GM23338 (cell line): ENCODE measurements at regions not wholly inside any gene's neighbourhood (a gene's known extent, or its start where the extent isn't known, plus 50 kb on each side); places are given as distances from the start of the nearest gene placed in this dataset.

ENCODE experiments used
- ATAC-seq: fragments of 200-7000 bp; cut with Tn5 transposase; 3 replicates; pipeline ENCODE4 v1.9.1; 2020
- DNase-seq: peaks from one replicate; pipeline ENCODE4 v3.0.0-alpha.2; 2015; ENCODE audit warnings: low spot score
- H2AFZ ChIP-seq: fragments of 200-600 bp; sonication (generic); 2 replicates; pipeline ENCODE4 v1.8.0; 2016; ENCODE audit warnings: antibody characterized with exemption, mild to moderate bottlenecking, moderate library complexity
- H3F3A ChIP-seq: fragments of 200-600 bp; sonication (generic); replicated peaks from 2 replicates; pipeline ENCODE4 v1.8.0; 2017; ENCODE audit warnings: antibody characterized with exemption, mixed run types, low read depth
- H3K27ac ChIP-seq: fragments of 200-600 bp; sonication (generic); 2 replicates; pipeline ENCODE4 v1.6.1; 2016; ENCODE audit warnings: low read depth
- H3K27me3 ChIP-seq: fragments of 200-600 bp; sonication (generic); 2 replicates; pipeline ENCODE4 v1.8.0; 2016; ENCODE audit warnings: mild to moderate bottlenecking, mixed run types, moderate library complexity; ENCODE audit not compliant: insufficient read depth
- H3K36me3 ChIP-seq: fragments of 200-600 bp; sonication (generic); 2 replicates; pipeline ENCODE4 v1.8.0; 2016; ENCODE audit warnings: mild to moderate bottlenecking; ENCODE audit not compliant: insufficient read depth
- H3K4me1 ChIP-seq: fragments of 200-600 bp; sonication (generic); 2 replicates; pipeline ENCODE4 v1.8.0; 2016; ENCODE audit warnings: mild to moderate bottlenecking, moderate library complexity; ENCODE audit not compliant: insufficient read depth
- H3K4me2 ChIP-seq: fragments of 200-600 bp; sonication (generic); 2 replicates; pipeline ENCODE4 v1.7.1; 2017; ENCODE audit warnings: mixed run types
- H3K4me3 ChIP-seq: fragments of 200-600 bp; sonication (generic); 2 replicates; pipeline ENCODE4 v1.6.1; 2016; ENCODE audit warnings: mixed run types
- H3K79me2 ChIP-seq: fragments of 200-600 bp; sonication (generic); replicated peaks from 2 replicates; pipeline ENCODE4 v1.8.0; 2017; ENCODE audit warnings: mild to moderate bottlenecking; ENCODE audit not compliant: insufficient read depth
- H3K9me2 ChIP-seq: fragments of 200-600 bp; sonication (generic); 2 replicates; pipeline ENCODE4 v1.8.0; 2017; ENCODE audit not compliant: insufficient read depth
- H4K20me1 ChIP-seq: fragments of 200-600 bp; sonication (generic); replicated peaks from 2 replicates; pipeline ENCODE4 v1.8.0; 2017; ENCODE audit warnings: mild to moderate bottlenecking; ENCODE audit not compliant: insufficient read depth
- H3K27ac Mint-ChIP-seq: 2 replicates; pipeline ENCODE4 v1.8.0; 2020; ENCODE audit warnings: inconsistent platforms, mild to moderate bottlenecking, moderate library complexity, mixed read lengths
- H3K27me3 Mint-ChIP-seq: 3 replicates; pipeline ENCODE4 v1.8.0; 2022; ENCODE audit warnings: low read depth, mild to moderate bottlenecking, moderate library complexity, mixed read lengths, inconsistent platforms; ENCODE audit not compliant: insufficient read depth, poor library complexity
- H3K36me3 Mint-ChIP-seq: 3 replicates; pipeline ENCODE4 v1.8.0; 2021; ENCODE audit warnings: low read depth, mild to moderate bottlenecking, inconsistent platforms, moderate library complexity, mixed read lengths
- H3K4me1 Mint-ChIP-seq: 3 replicates; pipeline ENCODE4 v1.8.0; 2020; ENCODE audit warnings: mild to moderate bottlenecking, inconsistent platforms, mixed read lengths
- H3K4me3 Mint-ChIP-seq: 3 replicates; pipeline ENCODE4 v1.8.0; 2021; ENCODE audit warnings: moderate library complexity, mild to moderate bottlenecking, inconsistent platforms, mixed read lengths
- H3K9me3 Mint-ChIP-seq: 3 replicates; pipeline ENCODE4 v1.8.0; 2020; ENCODE audit warnings: moderate library complexity, mild to moderate bottlenecking, inconsistent platforms, mixed read lengths
- CREB1 ChIP-seq: fragments of 250-450 bp; sonication (Bioruptor Pico); IDR thresholded peaks from 2 replicates; pipeline ENCODE4 v1.5.0; 2020; ENCODE audit warnings: low read depth, mild to moderate bottlenecking, moderate library complexity
- CTCF ChIP-seq, 2 experiments: fragments of 200-600 bp in 1 of 2; sonication (generic) in 1 of 2; conservative IDR thresholded peaks; 2 replicates each; pipeline versions ENCODE4 v1.5.1 to v1.6.1; 2016 to 2017; ENCODE audit warnings: antibody characterized with exemption in 2 of 2, low read depth in 2 of 2, mild to moderate bottlenecking in 2 of 2, moderate library complexity in 1 of 2
- ETS1 ChIP-seq: IDR thresholded peaks from 2 replicates; pipeline ENCODE4 v1.6.1; 2016; ENCODE audit warnings: antibody characterized with exemption
- EZH2 ChIP-seq: fragments of 200-600 bp; sonication (generic); IDR thresholded peaks from one replicate; pipeline ENCODE4 v1.8.0; 2017; ENCODE audit warnings: antibody characterized with exemption, mild to moderate bottlenecking, low read depth; ENCODE audit not compliant: unreplicated experiment
- EZH2phosphoT487 ChIP-seq: fragments of 200-600 bp; sonication (generic); IDR thresholded peaks from one replicate; pipeline ENCODE4 v1.8.1; 2018; ENCODE audit warnings: antibody characterized with exemption; ENCODE audit not compliant: unreplicated experiment
- JUNB ChIP-seq: IDR thresholded peaks from one replicate; pipeline ENCODE4 v1.6.1; 2016; ENCODE audit warnings: antibody characterized with exemption; ENCODE audit not compliant: unreplicated experiment
- NANOG ChIP-seq: IDR thresholded peaks from 2 replicates; pipeline ENCODE4 v1.6.1; 2016; ENCODE audit warnings: antibody characterized with exemption, borderline replicate concordance
- POLR2AphosphoS5 ChIP-seq: IDR thresholded peaks from 2 replicates; pipeline ENCODE4 v1.6.1; 2016; ENCODE audit warnings: antibody characterized with exemption, low read depth
- REST ChIP-seq: IDR thresholded peaks from one replicate; pipeline ENCODE4 v1.6.1; 2018; ENCODE audit warnings: antibody characterized with exemption; ENCODE audit not compliant: unreplicated experiment
- STAT1 ChIP-seq: IDR thresholded peaks from one replicate; pipeline ENCODE4 v1.6.1; 2016; ENCODE audit warnings: antibody characterized with exemption; ENCODE audit not compliant: unreplicated experiment
- ZNF114 ChIP-seq: fragments of 250-450 bp; sonication (Bioruptor Pico); IDR thresholded peaks from 2 replicates; pipeline ENCODE4 v1.5.0; 2020; ENCODE audit warnings: mild to moderate bottlenecking, moderate library complexity
- ZNF331 ChIP-seq: fragments of 250-450 bp; sonication (Bioruptor Pico); IDR thresholded peaks from 2 replicates; pipeline ENCODE4 v1.5.0; 2020; ENCODE audit warnings: low read depth, mild to moderate bottlenecking, moderate library complexity

- no peak overlapping the region for H3K27ac Mint-ChIP-seq
- H3K9me2 ChIP-seq = no peaks in the 10 kb centered on the region
- no peaks in the 10 kb centered on the region for H3K79me2 ChIP-seq
- H3K27ac ChIP-seq = no peak overlapping the region
- H3K4me1 Mint-ChIP-seq = peaks cover 11% of the 10 kb centered on the region
- H3K4me3 ChIP-seq = no peak overlapping the region
- peaks cover 18% of the 10 kb centered on the region; the same call in 1 of the 2 replicates for H3K27me3 ChIP-seq
- no peaks in the 10 kb centered on the region for H3K36me3 ChIP-seq
- peaks cover 3% of the 10 kb centered on the region; the same call in 1 of the 3 replicates for H3K9me3 Mint-ChIP-seq
- H4K20me1 ChIP-seq = no peaks in the 10 kb centered on the region
- 0 out of 2 replicates have a peak overlapping the region, but pooled peaks have one; percentile 16 for H2AFZ ChIP-seq
- ATAC-seq (no peak), DNase-seq (no peak)
- H3K27me3 Mint-ChIP-seq = peaks cover 6% of the 10 kb centered on the region
- H3K36me3 Mint-ChIP-seq = no peaks in the 10 kb centered on the region
- H3K4me3 Mint-ChIP-seq = no peak overlapping the region
- no peak overlapping the region for H3K4me2 ChIP-seq
- TF ChIP-seq CREB1 (CRISPR knock-in tag) = no peak
- no peak for TF ChIP-seq EZH2
- no peak for TF ChIP-seq ETS1
- no peak for TF ChIP-seq ZNF114 (CRISPR knock-in tag)
- no peak for TF ChIP-seq NANOG
- TF ChIP-seq JUNB = no peak
- TF ChIP-seq EZH2phosphoT487 = no peak
- H3F3A ChIP-seq = no peaks in the 10 kb centered on the region
- H3K4me1 ChIP-seq = peaks cover 6% of the 10 kb centered on the region; the same call in 1 of the 2 replicates
Measured at GRCh38 chr11:64474680-64475079, 81.1 kb upstream of the SLC22A11 start.

GRCh38 chr11:64475145-64475544 lies 80.6 kb upstream of the SLC22A11 start:
- Histone ChIP-seq H3K27ac (no peak overlapping the region), H4K20me1 (no peaks in the 10 kb centered on the region), H3K27me3 (0 out of 2 replicates have a peak, but pooled peaks cover 13% of the 10 kb centered on the region), H2AFZ (0 out of 2 replicates have a peak overlapping the region, but pooled peaks have one; percentile 16), H3K4me3 (no peak overlapping the region), H3F3A (no peaks in the 10 kb centered on the region), H3K4me1 (peaks cover 6% of the 10 kb centered on the region; the same call in 1 of the 2 replicates), H3K79me2 (no peaks in the 10 kb centered on the region), H3K9me2 (no peaks in the 10 kb centered on the region), H3K36me3 (no peaks in the 10 kb centered on the region), H3K4me2 (no peak overlapping the region)
- Mint-ChIP-seq H3K27me3 (peaks cover 6% of the 10 kb centered on the region), H3K36me3 (no peaks in the 10 kb centered on the region), H3K4me3 (no peak overlapping the region), H3K9me3 (peaks cover 3% of the 10 kb centered on the region; the same call in 1 of the 3 replicates), H3K27ac (no peak overlapping the region), H3K4me1 (peaks cover 11% of the 10 kb centered on the region)
- TF ChIP-seq STAT1 (no peak), ZNF331 (CRISPR knock-in tag) (no peak), JUNB (no peak), CREB1 (CRISPR knock-in tag) (no peak), ETS1 (no peak), POLR2AphosphoS5 (no peak), EZH2phosphoT487 (no peak), CTCF (conservative IDR thresholded peaks at IDR 0.05; ENCODE audit: low read depth in 2 of 2) (no peak), REST (no peak)
- ATAC-seq = no peak
- DNase-seq = no peak
